Astrocyte (in vitro differentiated cells and primary cell): ENCODE measurements at regions not wholly inside any gene's neighbourhood (a gene's known extent, or its start where the extent isn't known, plus 50 kb on each side); places are given as distances from the start of the nearest gene placed in this dataset.

Experiments
- DNase-seq: peaks from one replicate; pipeline ENCODE4 v3.0.0-alpha.2; 2010; ENCODE audit warnings: low read depth
- FAIRE-seq: peaks from 2 replicates; lab custom pipeline; 2011; peaks lifted over from hg19 to GRCh38; lab: Jason Lieb, UNC
- H2AFZ ChIP-seq: 2 replicates; pipeline ENCODE4 v1.6.0; 2012; ENCODE audit warnings: low read depth, low read length, inconsistent platforms
- H3K27ac ChIP-seq: 2 replicates; pipeline ENCODE4 v1.5.1; 2011; ENCODE audit warnings: low read depth, low read length, inconsistent platforms
- H3K27me3 ChIP-seq: 2 replicates; pipeline ENCODE4 v1.6.0; 2011; ENCODE audit warnings: low read length, inconsistent platforms; ENCODE audit not compliant: insufficient read depth
- H3K36me3 ChIP-seq: 2 replicates; pipeline ENCODE4 v1.5.1; 2011; ENCODE audit warnings: low read length, inconsistent platforms; ENCODE audit not compliant: insufficient read depth
- H3K4me1 ChIP-seq: 2 replicates; pipeline ENCODE4 v1.5.1; 2011; ENCODE audit warnings: low read length, inconsistent platforms; ENCODE audit not compliant: insufficient read depth
- H3K4me2 ChIP-seq: 2 replicates; pipeline ENCODE4 v1.6.0; 2012; ENCODE audit warnings: low read length, inconsistent platforms
- H3K4me3 ChIP-seq: 2 replicates; pipeline ENCODE4 v1.5.1; 2011; ENCODE audit warnings: low read depth, mild to moderate bottlenecking, low read length, inconsistent platforms; ENCODE audit not compliant: insufficient read depth
- H3K79me2 ChIP-seq: 2 replicates; pipeline ENCODE4 v1.6.0; 2012; ENCODE audit warnings: mild to moderate bottlenecking, low read length, inconsistent platforms; ENCODE audit not compliant: insufficient read depth
- H3K9ac ChIP-seq: 2 replicates; pipeline ENCODE4 v1.6.0; 2012; ENCODE audit warnings: mild to moderate bottlenecking, low read length, inconsistent platforms
- H3K9me3 ChIP-seq: 2 replicates; pipeline ENCODE4 v1.5.1; 2012; ENCODE audit warnings: low read depth, mild to moderate bottlenecking, low read length, inconsistent platforms; ENCODE audit not compliant: insufficient read depth
- H4K20me1 ChIP-seq: 2 replicates; pipeline ENCODE4 v1.6.0; 2012; ENCODE audit warnings: low read length, inconsistent platforms; ENCODE audit not compliant: insufficient read depth
- H3K27ac Mint-ChIP-seq: one replicate; pipeline ENCODE4 v1.8.0; 2021; ENCODE audit warnings: mild to moderate bottlenecking, mixed read lengths; ENCODE audit not compliant: unreplicated experiment
- H3K27me3 Mint-ChIP-seq: one replicate; pipeline ENCODE4 v1.8.0; 2021; ENCODE audit warnings: low read depth, mixed read lengths; ENCODE audit not compliant: unreplicated experiment
- H3K36me3 Mint-ChIP-seq: one replicate; pipeline ENCODE4 v1.8.0; 2021; ENCODE audit warnings: low read depth, mixed read lengths; ENCODE audit not compliant: unreplicated experiment
- H3K4me1 Mint-ChIP-seq: one replicate; pipeline ENCODE4 v1.8.0; 2021; ENCODE audit warnings: low read depth, mixed read lengths; ENCODE audit not compliant: unreplicated experiment
- H3K4me3 Mint-ChIP-seq: one replicate; pipeline ENCODE4 v1.8.0; 2021; ENCODE audit warnings: mild to moderate bottlenecking, moderate library complexity, mixed read lengths; ENCODE audit not compliant: unreplicated experiment
- H3K9me3 Mint-ChIP-seq: one replicate; pipeline ENCODE4 v1.8.0; 2021; ENCODE audit warnings: mild to moderate bottlenecking, mixed read lengths; ENCODE audit not compliant: unreplicated experiment
- CTCF ChIP-seq: IDR thresholded peaks from 2 replicates; pipeline ENCODE4 v1.5.1; 2011; ENCODE audit warnings: low read depth, mild to moderate bottlenecking, inconsistent platforms, low read length, moderate library complexity; ENCODE audit not compliant: insufficient read depth
- EZH2 ChIP-seq: IDR thresholded peaks from 2 replicates; pipeline ENCODE4 v1.6.1; 2012; ENCODE audit warnings: mild to moderate bottlenecking, low read length, inconsistent platforms; ENCODE audit not compliant: insufficient read depth

DNA sequence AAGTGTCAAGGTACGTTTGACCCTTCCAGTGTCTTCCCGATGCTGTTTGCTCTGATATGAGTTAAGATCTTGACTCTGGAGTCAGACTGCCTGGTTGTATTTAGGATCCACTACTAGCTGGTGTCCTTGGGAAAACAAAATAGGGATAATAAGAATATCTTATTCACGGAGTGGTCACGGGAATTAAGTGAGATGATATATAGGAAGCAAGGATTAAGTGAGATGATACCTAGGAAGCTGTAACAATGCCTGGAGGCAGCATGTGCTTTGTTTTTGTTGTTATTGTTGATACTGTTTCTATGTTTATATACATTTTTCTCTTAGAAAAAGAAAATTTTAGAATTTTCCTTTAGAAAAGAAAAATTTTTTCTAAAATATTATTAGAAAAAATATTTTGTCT is 87.0 kb downstream of the LYZL1 start:
- Histone ChIP-seq H3K4me2 (no peak overlapping the region), H3K79me2 (no peaks in the 10 kb centered on the region), H3K27me3 (peaks cover under 1% of the 10 kb centered on the region), H3K9ac (no peak overlapping the region), H3K36me3 (no peaks in the 10 kb centered on the region), H4K20me1 (no peaks in the 10 kb centered on the region), H3K4me3 (no peak overlapping the region), H3K27ac (no peak overlapping the region), H2AFZ (no peak overlapping the region), H3K9me3 (no peaks in the 10 kb centered on the region), H3K4me1 (peaks cover 4% of the 10 kb centered on the region)
- Mint-ChIP-seq H3K27me3 (no peaks in the 10 kb centered on the region), H3K9me3 (no peaks in the 10 kb centered on the region), H3K4me1 (peaks cover 17% of the 10 kb centered on the region), H3K4me3 (no peak overlapping the region), H3K27ac (no peak overlapping the region), H3K36me3 (no peaks in the 10 kb centered on the region)
- DNase-seq (no peak), FAIRE-seq (no peak)
- TF ChIP-seq CTCF (no peak), EZH2 (no peak)

DNA sequence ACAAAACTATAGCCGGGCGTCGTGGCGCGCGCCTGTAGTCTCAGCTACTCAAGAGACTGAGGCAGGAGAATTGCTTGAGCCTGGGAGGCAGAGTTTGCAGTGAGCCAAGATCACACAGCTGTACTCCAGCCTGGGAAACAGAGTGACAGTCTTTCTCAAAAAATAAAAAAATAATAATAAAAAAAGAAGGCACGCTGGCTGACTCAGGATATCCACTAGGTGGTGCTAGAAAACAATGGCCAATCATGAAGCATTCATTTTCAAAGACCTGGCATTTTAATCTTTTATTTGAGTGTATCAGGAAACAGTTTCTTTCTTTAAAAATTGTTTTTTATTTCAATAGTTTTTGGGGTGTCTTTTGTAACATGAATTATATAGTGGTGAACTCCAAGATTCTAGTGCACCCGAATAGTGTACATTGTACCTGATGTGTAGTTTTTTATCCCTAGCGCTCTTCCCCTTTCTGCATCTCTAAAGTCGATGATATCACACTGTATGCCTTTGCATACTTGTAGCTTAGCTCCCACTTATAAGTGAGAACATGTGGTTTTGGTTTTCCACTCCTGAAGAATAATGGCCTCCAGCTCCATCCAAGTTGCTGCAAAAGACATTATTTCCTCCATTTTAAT is 88.6 kb downstream of the LYZL1 start:
- peaks cover 16% of the 10 kb centered on the region for H3K4me1 Mint-ChIP-seq
- H3K4me1 ChIP-seq = peaks cover 4% of the 10 kb centered on the region
- no peak overlapping the region for H2AFZ ChIP-seq
- DNase-seq (no peak), FAIRE-seq (no peak)
- H3K79me2 ChIP-seq = no peaks in the 10 kb centered on the region
- no peaks in the 10 kb centered on the region for H4K20me1 ChIP-seq
- no peaks in the 10 kb centered on the region for H3K27me3 ChIP-seq
- TF ChIP-seq CTCF (peak; percentile 86), EZH2 (no peak)
- no peak overlapping the region for H3K27ac ChIP-seq
- no peaks in the 10 kb centered on the region for H3K36me3 ChIP-seq
- H3K4me3 Mint-ChIP-seq = no peak overlapping the region
- no peaks in the 10 kb centered on the region for H3K27me3 Mint-ChIP-seq
- H3K36me3 Mint-ChIP-seq = no peaks in the 10 kb centered on the region
- no peak overlapping the region for H3K27ac Mint-ChIP-seq
- H3K4me3 ChIP-seq = no peak overlapping the region
- no peak overlapping the region for H3K4me2 ChIP-seq
- H3K9me3 ChIP-seq = no peaks in the 10 kb centered on the region
- H3K9me3 Mint-ChIP-seq = no peaks in the 10 kb centered on the region
- H3K9ac ChIP-seq = no peak overlapping the region

- Histone ChIP-seq H3K4me3 (no peak overlapping the region), H3K4me2 (no peak overlapping the region), H4K20me1 (no peaks in the 10 kb centered on the region), H3K4me1 (peaks cover 4% of the 10 kb centered on the region), H3K36me3 (no peaks in the 10 kb centered on the region), H3K27me3 (no peaks in the 10 kb centered on the region), H3K9ac (no peak overlapping the region), H3K27ac (no peak overlapping the region), H2AFZ (no peak overlapping the region), H3K79me2 (no peaks in the 10 kb centered on the region), H3K9me3 (no peaks in the 10 kb centered on the region)
- Mint-ChIP-seq H3K27me3 (no peaks in the 10 kb centered on the region), H3K4me1 (peaks cover 16% of the 10 kb centered on the region), H3K4me3 (no peak overlapping the region), H3K36me3 (peaks cover under 1% of the 10 kb centered on the region), H3K9me3 (peaks cover 3% of the 10 kb centered on the region), H3K27ac (no peak overlapping the region)
- no peak for DNase-seq
- no peak for TF ChIP-seq EZH2
- no peak for TF ChIP-seq CTCF
- peak; percentile 17 for FAIRE-seq
Observed at GRCh38 chr10:29378106-29378505, 89.2 kb downstream of the LYZL1 start.
